Peyer's patch (tissue), 4 donors: ENCODE measurements at regions not wholly inside any gene's neighbourhood (a gene's known extent, or its start where the extent isn't known, plus 50 kb on each side); places are given as distances from the start of the nearest gene placed in this dataset.
"Not testable (repeated sequence)": the region's sequence is repeated elsewhere in the genome, so short reads cannot be mapped to it uniquely, and the experiment has no call there.

Experiments
- DNase-seq, 3 donors: peaks; one replicate each; pipeline ENCODE4 v3.0.0-alpha.2; 2017 to 2019
- H3K27ac ChIP-seq, 4 donors: fragments of 200-600 bp; sonication (generic); one replicate each; pipeline ENCODE4 v1.5.1; 2016 to 2019
- H3K27me3 ChIP-seq, 2 donors: fragments of 200-600 bp; sonication (generic); one replicate each; pipeline ENCODE4 v1.5.1; 2019
- H3K36me3 ChIP-seq, 3 donors: fragments of 200-600 bp; sonication (generic); one replicate each; pipeline ENCODE4 v1.5.1; 2016 to 2019
- H3K4me1 ChIP-seq, 4 donors: fragments of 200-600 bp; sonication (generic); one replicate each; pipeline ENCODE4 v1.5.1; 2016 to 2019
- H3K4me3 ChIP-seq, 4 donors: fragments of 200-600 bp; sonication (generic); 1 replicate in 3 of 4; 2 replicates in 1 of 4; pipeline ENCODE4 v1.5.1; 2016 to 2019; ENCODE audit warnings: mild to moderate bottlenecking in 1 of 4
- H3K9me3 ChIP-seq, 4 donors: fragments of 200-600 bp; sonication (generic); one replicate each; pipeline ENCODE4 v1.5.1; 2016 to 2019; ENCODE audit warnings: mild to moderate bottlenecking in 1 of 4
- CTCF ChIP-seq, 6 experiments: fragments of 450-650 bp in 4 of 6; fragments of 200-600 bp in 2 of 6; sonication (generic) in 1 of 6; IDR thresholded peaks; one replicate each; pipeline ENCODE4 v1.5.1; 2017 to 2019; ENCODE audit warnings: antibody characterized with exemption in 6 of 6, mild to moderate bottlenecking in 3 of 6, moderate library complexity in 1 of 6
- POLR2A ChIP-seq, 2 donors: fragments of 450-650 bp; IDR thresholded peaks; one replicate each; pipeline ENCODE4 v1.5.1; 2017; ENCODE audit warnings: antibody characterized with exemption in 2 of 2, mild to moderate bottlenecking in 2 of 2, moderate library complexity in 2 of 2

DNA sequence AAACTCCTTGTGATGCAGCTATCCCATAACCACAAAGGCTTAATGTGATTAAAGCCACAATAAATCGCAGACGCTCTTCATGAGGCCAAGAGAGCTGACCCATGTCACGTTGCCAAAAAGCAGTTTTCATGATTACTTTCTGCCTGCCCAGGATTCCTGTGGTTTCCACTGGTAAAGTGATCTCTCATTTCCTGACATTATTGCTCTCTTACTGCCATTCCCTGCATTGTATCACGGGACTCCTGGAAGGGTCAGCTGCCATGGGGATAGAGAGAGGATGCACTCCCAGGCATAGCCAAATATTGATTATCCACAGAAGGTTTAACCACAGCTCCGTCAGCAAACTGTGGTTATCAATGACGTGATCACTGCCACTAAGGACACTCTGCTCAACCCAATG is 103.8 kb upstream of the SLC1A3 start:
- DNase-seq: no peak
- Histone ChIP-seq H3K36me3 (no peaks in the 10 kb centered on the region), H3K9me3 (no peaks in the 10 kb centered on the region), H3K4me1 (no peaks in the 10 kb centered on the region), H3K27ac (no peak overlapping the region), H3K27me3 (no peaks in the 10 kb centered on the region), H3K4me3 (no peak overlapping the region)
- TF ChIP-seq CTCF (IDR thresholded peaks at IDR 0.05) (no peak), POLR2A (IDR thresholded peaks at IDR 0.05) (no peak)

DNA sequence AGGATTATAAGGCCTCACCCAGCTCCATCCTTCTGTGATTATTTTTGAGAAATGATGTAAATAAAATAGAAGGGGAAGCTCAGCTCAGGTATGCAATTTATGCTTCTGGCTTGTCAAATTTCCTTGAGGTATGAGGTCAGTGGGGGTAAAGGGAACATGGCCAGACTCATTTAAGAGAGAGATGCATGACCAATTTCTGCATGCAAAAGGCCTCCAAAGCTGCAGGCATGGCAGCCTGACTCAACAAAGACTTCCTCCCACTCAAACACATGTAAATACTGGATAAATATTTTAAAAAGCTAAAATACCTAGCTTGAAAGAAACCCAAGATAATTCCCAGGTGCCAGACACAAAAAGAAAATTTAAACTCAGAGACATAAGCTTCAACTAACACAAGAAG is 101.4 kb upstream of the SLC1A3 start:
- H3K9me3 ChIP-seq: no peaks in the 10 kb centered on the region
- TF ChIP-seq POLR2A (IDR thresholded peaks at IDR 0.05) (no peak), CTCF (IDR thresholded peaks at IDR 0.05) (no peak)
- no peaks in the 10 kb centered on the region for H3K36me3 ChIP-seq
- H3K27me3 ChIP-seq: no peaks in the 10 kb centered on the region
- no peak overlapping the region for H3K4me3 ChIP-seq
- no peaks in the 10 kb centered on the region for H3K4me1 ChIP-seq
- no peak for DNase-seq
- H3K27ac ChIP-seq: no peak overlapping the region

DNA sequence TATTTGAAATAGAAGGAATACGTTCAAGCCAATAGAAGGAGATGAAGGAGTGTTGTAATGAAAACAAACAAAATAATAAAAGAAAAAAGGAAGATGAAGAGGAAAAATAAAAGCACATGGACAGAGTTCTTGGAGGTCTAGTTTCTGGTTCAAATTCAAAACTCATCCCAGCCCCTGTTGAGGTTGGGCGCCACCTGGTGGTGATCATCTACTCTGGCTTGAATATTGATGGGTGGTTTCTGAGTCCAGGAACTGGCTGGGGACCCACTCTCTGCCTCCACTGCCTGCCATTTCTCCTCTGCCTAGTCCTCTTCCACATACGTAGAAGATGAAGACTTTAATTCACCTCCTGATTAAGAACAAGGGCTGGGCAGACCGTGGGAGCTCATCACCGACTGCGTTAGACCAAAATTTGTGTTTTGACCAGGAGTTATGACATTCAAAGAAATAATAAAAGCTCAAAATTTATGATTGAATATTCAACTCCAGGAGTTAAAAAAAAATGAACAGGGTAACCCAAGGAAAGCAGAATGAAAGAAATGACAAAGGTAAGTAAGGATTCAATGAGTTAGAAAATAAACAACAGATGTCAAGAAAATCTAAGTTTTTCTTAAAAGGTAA is 99.0 kb upstream of the SLC1A3 start:
- peak; percentile 68 to 91 (median 73) for DNase-seq
- Histone ChIP-seq H3K4me1 (no peaks in the 10 kb centered on the region), H3K9me3 (no peaks in the 10 kb centered on the region), H3K36me3 (no peaks in the 10 kb centered on the region), H3K27ac (no peak overlapping the region), H3K27me3 (no peaks in the 10 kb centered on the region), H3K4me3 (no peak overlapping the region)
- TF ChIP-seq POLR2A (IDR thresholded peaks at IDR 0.05) (no peak), CTCF (IDR thresholded peaks at IDR 0.05) (peak; percentile 33 to 81 (median 64))

DNA sequence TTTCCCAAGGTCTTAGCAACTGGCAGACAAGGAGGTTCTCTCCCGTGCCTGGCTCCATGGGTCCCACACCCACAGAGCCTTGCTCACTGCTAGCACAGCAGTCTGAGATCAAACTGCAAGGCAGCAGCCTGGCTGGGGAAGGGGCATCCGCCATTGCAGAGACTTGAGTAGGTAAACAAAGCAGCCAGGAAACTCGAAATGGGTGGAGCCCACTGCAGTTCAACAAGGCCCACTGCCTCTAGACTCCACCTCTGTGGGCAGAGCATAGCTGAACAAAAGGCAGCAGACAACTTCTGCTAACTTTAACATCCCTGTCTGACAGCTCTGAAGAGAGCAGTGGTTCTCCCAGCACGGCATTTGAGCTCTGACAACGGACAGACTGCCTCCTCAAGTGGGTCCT is 98.1 kb upstream of the SLC1A3 start:
- not testable (repeated sequence) for H3K4me3 ChIP-seq, H3K9me3 ChIP-seq, H3K27me3 ChIP-seq, DNase-seq, H3K27ac ChIP-seq, H3K4me1 ChIP-seq, H3K36me3 ChIP-seq

- H3K27ac ChIP-seq, H3K4me1 ChIP-seq: not testable (repeated sequence)
These were observed 92.8 kb upstream of the SLC1A3 start for GRCh38 chr5:36513647-36514046.

DNA sequence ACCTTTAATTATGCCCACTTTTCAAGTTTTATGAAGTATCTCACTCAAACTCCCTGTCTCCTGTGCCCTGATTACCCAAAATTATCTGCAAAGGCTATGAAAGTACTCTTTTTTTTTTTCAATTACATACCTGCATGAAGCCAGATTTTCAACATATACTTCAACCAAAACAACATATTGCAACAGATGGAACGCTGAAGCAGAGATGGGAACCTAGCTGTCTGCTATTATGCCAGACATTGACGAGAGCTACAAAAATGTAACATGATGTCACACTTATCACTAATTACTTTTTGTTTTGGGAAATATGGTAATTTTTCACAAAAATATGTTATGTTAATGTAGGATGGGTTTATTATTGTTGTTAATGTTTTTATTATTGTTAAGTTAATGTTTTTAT is 86.5 kb upstream of the SLC1A3 start:
- Histone ChIP-seq H3K27me3 (no peaks in the 10 kb centered on the region), H3K4me3 (no peak overlapping the region), H3K27ac (no peak overlapping the region), H3K4me1 (no peaks in the 10 kb centered on the region), H3K36me3 (no peaks in the 10 kb centered on the region), H3K9me3 (no peaks in the 10 kb centered on the region)
- TF ChIP-seq POLR2A (IDR thresholded peaks at IDR 0.05): no peak
- no peak for TF ChIP-seq CTCF (IDR thresholded peaks at IDR 0.05)
- no peak for DNase-seq

More at GRCh38 chr5:36513647-36514046, 92.8 kb upstream of the SLC1A3 start:
- H3K4me3 ChIP-seq, DNase-seq, H3K27me3 ChIP-seq, H3K9me3 ChIP-seq, H3K36me3 ChIP-seq: not testable (repeated sequence)

- Histone ChIP-seq H3K4me1 (no peaks in the 10 kb centered on the region), H3K36me3 (no peaks in the 10 kb centered on the region), H3K27me3 (no peaks in the 10 kb centered on the region), H3K27ac (no peak overlapping the region), H3K9me3 (no peaks in the 10 kb centered on the region), H3K4me3 (no peak overlapping the region)
- DNase-seq: no peak
- TF ChIP-seq POLR2A (IDR thresholded peaks at IDR 0.05): no peak
These were observed 85.2 kb upstream of the SLC1A3 start for GRCh38 chr5:36521219-36521618.
